PC-9 (cell line): ENCODE measurements at regions not wholly inside any gene's neighbourhood (a gene's known extent, or its start where the extent isn't known, plus 50 kb on each side); places are given as distances from the start of the nearest gene placed in this dataset.
A peak's percentile ranks its signal among the peaks of the same experiment; 100 is the strongest.

Source experiments
- BruUV-seq: library from RNA; stranded (reverse); fragments of 400-500 nt; replicated peaks from 2 replicates; lab custom pipeline; 2021; lab: Mats Ljungman, UMichigan
- CTCF ChIA-PET: fragments of 300-600 bp; sonication (Branson Sonifier 250); formaldehyde crosslinking; loops from one replicate; lab custom pipeline; 2022; ENCODE audit warnings: antibody characterized with exemption; lab: Charles Lee
- POLR2A ChIA-PET: fragments of 300-600 bp; sonication (Branson Sonifier 250); formaldehyde crosslinking; loops from one replicate; lab custom pipeline; 2022; ENCODE audit warnings: antibody characterized with exemption; ENCODE audit not compliant: unreplicated experiment; lab: Charles Lee
- DNase-seq, 2 experiments: peaks; one replicate each; pipeline versions ENCODE4 v3.0.0 to v3.0.0-alpha.2; 2015 to 2022; ENCODE audit warnings: mixed read lengths in 1 of 2
- H2AFZ ChIP-seq: fragments of 200-600 bp; sonication (generic); 2 replicates; pipeline ENCODE4 v1.8.1; 2017; ENCODE audit warnings: antibody characterized with exemption
- H3F3A ChIP-seq: fragments of 200-600 bp; sonication (generic); 2 replicates; pipeline ENCODE4 v1.8.1; 2017; ENCODE audit warnings: antibody characterized with exemption, mild to moderate bottlenecking, low read depth; ENCODE audit not compliant: insufficient read depth
- H3K27ac ChIP-seq: fragments of 200-600 bp; sonication (generic); 2 replicates; pipeline ENCODE4 v1.6.1; 2016; ENCODE audit warnings: mixed run types
- H3K27me3 ChIP-seq: fragments of 200-600 bp; sonication (generic); 2 replicates; pipeline ENCODE4 v1.6.1; 2016; ENCODE audit warnings: low read depth, mixed run types; ENCODE audit not compliant: insufficient read depth
- H3K36me3 ChIP-seq: fragments of 200-600 bp; sonication (generic); 2 replicates; pipeline ENCODE4 v1.6.1; 2016; ENCODE audit warnings: low read depth, mixed run types
- H3K4me1 ChIP-seq: fragments of 200-600 bp; sonication (generic); replicated peaks from 2 replicates; pipeline ENCODE4 v1.6.1; 2016; ENCODE audit warnings: mixed run types; ENCODE audit not compliant: insufficient read depth
- H3K4me2 ChIP-seq: fragments of 200-600 bp; sonication (generic); 2 replicates; pipeline ENCODE4 v1.6.1; 2017; ENCODE audit warnings: mixed run types
- H3K4me3 ChIP-seq: fragments of 200-600 bp; sonication (generic); 2 replicates; pipeline ENCODE4 v1.6.1; 2016; ENCODE audit warnings: mixed run types
- H3K79me2 ChIP-seq: fragments of 200-600 bp; sonication (generic); 2 replicates; pipeline ENCODE4 v1.6.1; 2017; ENCODE audit warnings: low read depth, mixed run types
- H3K9me2 ChIP-seq: fragments of 200-600 bp; sonication (generic); 2 replicates; pipeline ENCODE4 v1.8.1; 2017; ENCODE audit warnings: mild to moderate bottlenecking; ENCODE audit not compliant: insufficient read depth
- H3K9me3 ChIP-seq: fragments of 200-600 bp; sonication (generic); 2 replicates; pipeline ENCODE4 v1.8.1; 2016; ENCODE audit warnings: low read depth; ENCODE audit not compliant: insufficient read depth
- H4K20me1 ChIP-seq: fragments of 200-600 bp; sonication (generic); 2 replicates; pipeline ENCODE4 v1.8.1; 2017; ENCODE audit not compliant: insufficient read depth
- EZH2 ChIP-seq: fragments of 200-600 bp; sonication (generic); IDR thresholded peaks from 2 replicates; pipeline ENCODE4 v1.8.0; 2017; ENCODE audit warnings: antibody characterized with exemption, low read depth
- intact Hi-C: fragments of 100-400 bp; cut with micrococcal nuclease; formaldehyde crosslinking; loops from one replicate; pipeline ENCODE4 v1.10.0; 2022; ENCODE audit not compliant: unreplicated experiment
- TF ChIP-seq, protein P1 (sequence below): fragments of 200-600 bp; sonication (generic); conservative IDR thresholded peaks from 2 replicates; pipeline ENCODE4 v1.6.1; 2017; ENCODE audit warnings: mixed run types, antibody characterized with exemption, mild to moderate bottlenecking, moderate library complexity

DNA sequence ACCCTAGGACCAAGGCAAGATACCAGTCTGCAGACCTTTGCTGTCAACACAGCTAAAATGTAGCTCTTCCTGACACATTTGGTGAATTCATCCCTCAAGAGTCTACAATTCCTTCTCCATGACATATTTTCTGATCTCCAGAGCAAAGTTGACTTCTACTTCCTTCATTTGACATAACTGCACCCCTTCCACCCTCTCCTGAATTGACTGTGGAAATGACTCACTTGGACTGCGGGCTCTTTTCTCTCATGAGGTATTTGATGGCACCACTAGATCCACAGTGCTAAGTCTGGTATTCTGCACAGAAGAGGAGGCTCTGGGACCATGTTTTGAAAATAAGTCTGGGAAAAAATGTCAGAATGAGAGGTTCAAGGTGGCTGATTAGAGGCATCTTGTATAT, 338.4 kb upstream of the TRPC7 start:
- ChIA-PET CTCF (no interaction called here), POLR2A (interaction anchor here (0.7 kb wide), 1 partner anchor 17 kb away, joined by 5 read pairs; no protein-coding TSS in a partner anchor)
- no peak for DNase-seq
- Histone ChIP-seq H3K27ac (no peak overlapping the region), H3K36me3 (no peaks in the 10 kb centered on the region), H4K20me1 (no peaks in the 10 kb centered on the region), H3K4me3 (no peak overlapping the region), H3K4me1 (peaks cover 7% of the 10 kb centered on the region), H3K4me2 (no peak overlapping the region), H2AFZ (no peak overlapping the region), H3K27me3 (no peaks in the 10 kb centered on the region), H3K9me2 (no peaks in the 10 kb centered on the region; the same call in 1 of the 2 replicates), H3F3A (no peaks in the 10 kb centered on the region; the same call in 1 of the 2 replicates), H3K79me2 (no peaks in the 10 kb centered on the region), H3K9me3 (no peaks in the 10 kb centered on the region)
- TF ChIP-seq, protein P1, sequence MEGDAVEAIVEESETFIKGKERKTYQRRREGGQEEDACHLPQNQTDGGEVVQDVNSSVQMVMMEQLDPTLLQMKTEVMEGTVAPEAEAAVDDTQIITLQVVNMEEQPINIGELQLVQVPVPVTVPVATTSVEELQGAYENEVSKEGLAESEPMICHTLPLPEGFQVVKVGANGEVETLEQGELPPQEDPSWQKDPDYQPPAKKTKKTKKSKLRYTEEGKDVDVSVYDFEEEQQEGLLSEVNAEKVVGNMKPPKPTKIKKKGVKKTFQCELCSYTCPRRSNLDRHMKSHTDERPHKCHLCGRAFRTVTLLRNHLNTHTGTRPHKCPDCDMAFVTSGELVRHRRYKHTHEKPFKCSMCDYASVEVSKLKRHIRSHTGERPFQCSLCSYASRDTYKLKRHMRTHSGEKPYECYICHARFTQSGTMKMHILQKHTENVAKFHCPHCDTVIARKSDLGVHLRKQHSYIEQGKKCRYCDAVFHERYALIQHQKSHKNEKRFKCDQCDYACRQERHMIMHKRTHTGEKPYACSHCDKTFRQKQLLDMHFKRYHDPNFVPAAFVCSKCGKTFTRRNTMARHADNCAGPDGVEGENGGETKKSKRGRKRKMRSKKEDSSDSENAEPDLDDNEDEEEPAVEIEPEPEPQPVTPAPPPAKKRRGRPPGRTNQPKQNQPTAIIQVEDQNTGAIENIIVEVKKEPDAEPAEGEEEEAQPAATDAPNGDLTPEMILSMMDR: no peak
- TF ChIP-seq EZH2: no peak
- intact Hi-C loops: no loop called here
- BruUV-seq: no TSS peak

DNA sequence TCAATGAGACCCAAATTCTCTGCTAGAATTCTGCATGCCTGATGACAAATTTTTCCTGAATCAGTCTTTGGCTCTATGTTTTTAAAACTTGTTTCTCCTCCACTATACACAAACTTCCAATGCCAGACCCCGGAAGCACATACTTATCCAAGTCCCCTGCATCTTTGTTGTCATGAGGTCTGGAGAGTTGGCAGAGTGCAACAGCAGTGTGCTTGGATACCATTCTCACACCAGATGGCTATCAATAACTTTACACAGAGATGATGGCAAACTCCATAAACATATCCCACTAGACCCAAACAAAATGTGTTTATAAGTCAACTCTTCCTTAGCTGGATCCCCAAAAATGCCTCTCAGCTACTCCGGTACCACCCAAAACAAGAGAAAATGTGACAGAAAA, 337.7 kb upstream of the TRPC7 start:
- TF ChIP-seq EZH2: no peak
- TF ChIP-seq, protein P1: no peak
- no TSS peak for BruUV-seq
- Histone ChIP-seq H3K4me3 (no peak overlapping the region), H3K9me2 (no peaks in the 10 kb centered on the region; the same call in 1 of the 2 replicates), H2AFZ (no peak overlapping the region), H3K79me2 (no peaks in the 10 kb centered on the region), H3K27me3 (no peaks in the 10 kb centered on the region), H3K9me3 (no peaks in the 10 kb centered on the region), H3K36me3 (no peaks in the 10 kb centered on the region), H4K20me1 (no peaks in the 10 kb centered on the region), H3K4me2 (no peak overlapping the region), H3K4me1 (peaks cover 7% of the 10 kb centered on the region), H3K27ac (no peak overlapping the region), H3F3A (no peaks in the 10 kb centered on the region; the same call in 1 of the 2 replicates)
- ChIA-PET CTCF (no interaction called here), POLR2A (interaction anchor here (0.7 kb wide), 1 partner anchor 17 kb away, joined by 5 read pairs; no protein-coding TSS in a partner anchor)
- intact Hi-C loops: no loop called here
- no peak for DNase-seq

GRCh38 chr5:136701191-136701590, 335.8 kb upstream of the TRPC7 start:
- peak; percentile 14 to 65 for DNase-seq

More at GRCh38 chr5:136701191-136701590, 335.8 kb upstream of the TRPC7 start:
- Histone ChIP-seq H3K36me3 (no peaks in the 10 kb centered on the region), H3K27ac (no peak overlapping the region), H3K79me2 (no peaks in the 10 kb centered on the region), H3K9me2 (no peaks in the 10 kb centered on the region), H2AFZ (no peak overlapping the region), H3K4me2 (no peak overlapping the region), H3F3A (no peaks in the 10 kb centered on the region; the same call in 1 of the 2 replicates), H3K4me1 (peaks cover 7% of the 10 kb centered on the region), H3K4me3 (no peak overlapping the region), H3K9me3 (no peaks in the 10 kb centered on the region; the same call in 1 of the 2 replicates), H4K20me1 (no peaks in the 10 kb centered on the region), H3K27me3 (no peaks in the 10 kb centered on the region)
- ChIA-PET POLR2A (no interaction called here), CTCF (no interaction called here)
- no TSS peak for BruUV-seq
- intact Hi-C loops: no loop called here
- TF ChIP-seq EZH2: no peak
- TF ChIP-seq, protein P1: no peak
